ENCODE measurements at regions not wholly inside any gene's neighbourhood (a gene's known extent, or its start where the extent isn't known, plus 50 kb on each side); places are given as distances from the start of the nearest gene placed in this dataset.

DNA sequence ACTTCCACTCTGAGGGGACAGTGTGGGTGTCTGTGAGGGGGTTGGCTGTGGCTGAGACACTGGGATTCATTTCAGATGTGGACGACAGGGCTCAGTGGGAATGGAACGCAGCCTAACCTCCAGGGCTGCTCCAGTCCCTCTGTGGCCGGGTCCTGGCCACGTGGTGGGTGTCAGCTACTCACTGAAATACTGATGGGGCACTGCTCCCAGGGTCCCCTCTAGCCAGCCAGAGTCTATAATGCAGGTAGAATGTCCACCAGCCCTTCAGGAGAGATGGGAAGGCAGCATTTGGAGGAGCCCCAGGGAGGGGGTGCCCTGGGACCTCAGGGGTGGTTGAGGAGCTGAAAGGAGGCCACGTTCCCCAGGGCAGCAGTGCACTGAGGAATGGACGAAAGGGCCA is 87.2 kb upstream of the LANCL2 start:
- no peak for TF ChIP-seq POLR2AphosphoS5 (IDR thresholded peaks at IDR 0.05; ENCODE audit: low read depth, low read length)
- TF ChIP-seq TAF1 (IDR thresholded peaks at IDR 0.05; ENCODE audit: borderline replicate concordance, insufficient read depth, low read length) = no peak
- TF ChIP-seq, protein P1, sequence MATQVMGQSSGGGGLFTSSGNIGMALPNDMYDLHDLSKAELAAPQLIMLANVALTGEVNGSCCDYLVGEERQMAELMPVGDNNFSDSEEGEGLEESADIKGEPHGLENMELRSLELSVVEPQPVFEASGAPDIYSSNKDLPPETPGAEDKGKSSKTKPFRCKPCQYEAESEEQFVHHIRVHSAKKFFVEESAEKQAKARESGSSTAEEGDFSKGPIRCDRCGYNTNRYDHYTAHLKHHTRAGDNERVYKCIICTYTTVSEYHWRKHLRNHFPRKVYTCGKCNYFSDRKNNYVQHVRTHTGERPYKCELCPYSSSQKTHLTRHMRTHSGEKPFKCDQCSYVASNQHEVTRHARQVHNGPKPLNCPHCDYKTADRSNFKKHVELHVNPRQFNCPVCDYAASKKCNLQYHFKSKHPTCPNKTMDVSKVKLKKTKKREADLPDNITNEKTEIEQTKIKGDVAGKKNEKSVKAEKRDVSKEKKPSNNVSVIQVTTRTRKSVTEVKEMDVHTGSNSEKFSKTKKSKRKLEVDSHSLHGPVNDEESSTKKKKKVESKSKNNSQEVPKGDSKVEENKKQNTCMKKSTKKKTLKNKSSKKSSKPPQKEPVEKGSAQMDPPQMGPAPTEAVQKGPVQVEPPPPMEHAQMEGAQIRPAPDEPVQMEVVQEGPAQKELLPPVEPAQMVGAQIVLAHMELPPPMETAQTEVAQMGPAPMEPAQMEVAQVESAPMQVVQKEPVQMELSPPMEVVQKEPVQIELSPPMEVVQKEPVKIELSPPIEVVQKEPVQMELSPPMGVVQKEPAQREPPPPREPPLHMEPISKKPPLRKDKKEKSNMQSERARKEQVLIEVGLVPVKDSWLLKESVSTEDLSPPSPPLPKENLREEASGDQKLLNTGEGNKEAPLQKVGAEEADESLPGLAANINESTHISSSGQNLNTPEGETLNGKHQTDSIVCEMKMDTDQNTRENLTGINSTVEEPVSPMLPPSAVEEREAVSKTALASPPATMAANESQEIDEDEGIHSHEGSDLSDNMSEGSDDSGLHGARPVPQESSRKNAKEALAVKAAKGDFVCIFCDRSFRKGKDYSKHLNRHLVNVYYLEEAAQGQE (IDR thresholded peaks at IDR 0.05; ENCODE audit: insufficient read depth in 1 of 2, low read depth in 2 of 2, low read length in 2 of 2) = no peak
- TF ChIP-seq SIN3A (IDR thresholded peaks at IDR 0.05; ENCODE audit: borderline replicate concordance, insufficient read depth, low read length) = no peak

All from PFSK-1 (cell line).